ENCODE measurements at regions not wholly inside any gene's neighbourhood (a gene's known extent, or its start where the extent isn't known, plus 50 kb on each side); places are given as distances from the start of the nearest gene placed in this dataset.

- DNase-seq = no peak
Observed at GRCh38 chr22:47801541-47802245, 1039.2 kb downstream of the TBC1D22A start.

DNA sequence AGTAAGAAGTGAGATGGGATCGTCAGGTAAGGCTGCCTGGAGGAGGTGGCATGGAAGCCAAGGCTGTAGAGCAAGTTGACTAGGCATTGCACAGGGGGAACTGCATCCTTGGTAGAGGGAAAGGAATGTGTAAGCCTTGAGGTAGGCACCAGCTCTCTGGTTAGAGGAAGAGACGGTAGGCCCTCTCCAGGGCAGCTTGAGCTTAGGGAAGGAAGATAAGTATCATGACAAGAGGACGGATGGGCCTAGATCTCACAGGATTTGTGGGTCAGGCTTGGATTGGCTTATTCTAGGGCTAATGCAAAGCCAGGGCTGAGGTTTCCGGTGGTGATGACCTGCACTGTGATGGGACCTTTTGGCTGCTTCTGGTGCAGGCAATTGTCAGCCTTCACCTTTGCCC lies 1035.8 kb downstream of the TBC1D22A start:
- DNase-seq = no peak

DNA sequence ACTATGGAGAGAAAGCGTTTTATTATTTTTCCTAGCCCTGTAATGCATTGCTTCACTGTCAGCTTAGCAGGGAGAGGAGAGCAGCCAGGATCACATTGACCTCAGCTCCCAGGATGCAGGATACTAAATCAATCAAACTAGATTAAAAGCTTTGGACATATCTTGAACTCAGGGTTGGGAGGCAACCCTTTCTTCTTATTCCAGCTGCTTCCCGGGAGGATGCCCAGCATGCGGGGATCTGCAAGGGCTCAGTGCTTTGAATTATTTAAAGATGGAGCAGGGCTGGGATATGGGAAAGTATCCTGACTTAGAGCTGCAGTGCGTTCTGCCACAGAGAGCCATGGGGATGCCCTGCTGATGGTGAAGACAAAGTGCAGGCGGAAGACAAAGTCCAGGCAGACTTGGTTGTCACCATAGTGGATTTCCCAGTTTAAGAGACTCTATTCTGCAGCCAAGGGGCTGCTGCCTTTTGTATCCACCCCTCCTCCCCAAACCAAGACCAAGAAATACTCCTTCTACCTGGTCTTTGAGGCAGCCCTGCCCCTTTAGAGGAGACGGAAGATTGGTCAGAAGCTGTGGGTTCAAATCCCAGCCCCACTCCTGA lies 1035.0 kb downstream of the TBC1D22A start:
- DNase-seq = no peak

- no peak for DNase-seq
Observed at GRCh38 chr22:47796128-47796908, 1033.9 kb downstream of the TBC1D22A start.

DNA sequence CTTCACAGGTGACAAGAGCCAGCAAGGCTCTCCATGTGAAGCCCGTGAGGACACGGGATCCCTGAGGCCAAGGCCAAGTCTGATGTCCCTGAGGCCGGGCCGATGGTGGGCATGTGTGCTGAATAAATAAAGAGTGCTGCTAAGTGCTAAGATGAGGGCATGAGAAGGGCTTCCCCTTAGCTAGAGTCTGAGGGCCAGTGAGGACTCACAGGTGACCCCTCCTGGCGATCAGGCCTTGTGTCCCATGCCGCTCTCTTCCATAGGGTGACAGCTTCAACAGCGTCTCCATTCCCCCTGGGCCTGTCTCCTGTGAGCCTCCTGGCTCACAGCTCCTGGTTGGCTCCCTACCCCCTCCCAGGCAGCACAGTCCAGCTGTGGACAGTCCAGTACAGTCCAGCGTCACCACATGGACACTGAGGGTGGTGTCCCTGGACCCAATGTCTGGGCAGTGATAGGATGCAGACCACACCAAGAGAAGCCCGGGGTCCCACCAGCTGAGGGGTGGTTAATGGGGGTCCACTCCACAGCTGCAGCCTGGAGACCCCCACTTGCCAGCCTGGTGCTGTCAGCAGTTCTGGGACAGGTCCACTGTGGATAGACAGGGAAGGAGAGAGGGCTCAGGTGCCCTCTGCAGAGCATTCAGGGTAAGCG lies 1033.2 kb downstream of the TBC1D22A start:
- DNase-seq = no peak

- DNase-seq = no peak
Observed at GRCh38 chr22:47794851-47795250, 1032.4 kb downstream of the TBC1D22A start.

DNA sequence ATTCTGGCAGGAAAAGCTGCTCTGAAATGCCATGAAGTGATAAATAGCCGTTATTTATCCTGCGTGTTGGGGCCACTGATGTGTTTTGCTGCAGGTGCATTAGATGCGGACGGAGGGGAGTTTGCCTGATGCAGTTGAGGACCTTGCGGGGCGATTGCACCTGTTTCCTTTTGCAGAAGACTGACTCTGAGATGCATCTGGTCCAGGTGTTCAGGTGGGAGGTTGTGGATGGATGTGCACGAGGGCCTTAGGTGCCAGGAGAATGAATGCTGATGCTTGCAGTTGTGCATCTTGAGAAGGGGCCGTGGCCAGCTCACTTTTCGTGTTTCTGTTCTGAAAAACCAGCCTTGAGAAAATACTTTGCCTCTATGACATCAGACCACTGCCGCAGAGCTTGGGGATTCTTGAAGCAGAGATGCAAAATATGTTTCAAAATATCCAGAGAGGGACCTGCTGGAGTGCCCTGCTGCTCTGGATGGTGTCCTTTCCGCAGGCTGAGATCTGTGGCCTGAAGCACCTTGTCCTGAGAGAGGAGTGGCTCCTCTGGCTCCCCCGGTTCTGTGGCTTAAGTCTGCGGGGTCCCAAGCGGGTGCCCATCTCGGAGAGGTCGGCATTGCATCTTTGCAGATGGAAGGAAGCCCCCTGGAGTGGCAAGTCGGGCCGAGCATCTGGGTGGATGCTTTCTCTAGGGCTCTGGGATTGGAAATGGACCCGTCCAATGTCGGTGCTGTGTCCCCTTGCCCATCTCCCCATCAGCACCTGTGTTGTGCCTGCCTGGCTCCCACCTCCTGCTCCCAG lies 1031.1 kb downstream of the TBC1D22A start:
- no peak for DNase-seq

DNA sequence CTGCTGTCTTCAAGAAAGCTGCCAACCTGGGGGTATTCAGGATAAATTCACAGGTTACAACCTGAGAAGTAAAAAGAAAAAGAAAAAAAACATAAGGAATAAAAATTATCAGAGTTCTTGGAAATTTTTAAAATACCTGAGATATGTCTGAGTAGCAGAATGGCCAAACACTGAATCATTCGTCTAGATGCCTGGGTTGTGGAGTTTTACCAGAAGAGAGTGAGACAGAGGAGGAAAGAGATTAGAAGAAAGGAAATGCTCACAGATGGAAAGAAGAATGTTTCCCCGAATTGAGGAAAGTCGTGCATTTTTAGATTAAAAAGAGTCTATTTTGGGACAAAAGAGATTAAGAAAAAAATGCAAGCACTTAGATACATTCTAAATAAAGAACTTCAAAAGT lies 1026.7 kb downstream of the TBC1D22A start:
- no peak for DNase-seq

- no peak for DNase-seq
Observed at GRCh38 chr22:47788461-47788860, 1026.0 kb downstream of the TBC1D22A start.

- no peak for DNase-seq
Observed at GRCh38 chr22:47787501-47788227, 1025.2 kb downstream of the TBC1D22A start.

GRCh38 chr22:47786650-47787290 lies 1024.3 kb downstream of the TBC1D22A start:
- DNase-seq = no peak

DNA sequence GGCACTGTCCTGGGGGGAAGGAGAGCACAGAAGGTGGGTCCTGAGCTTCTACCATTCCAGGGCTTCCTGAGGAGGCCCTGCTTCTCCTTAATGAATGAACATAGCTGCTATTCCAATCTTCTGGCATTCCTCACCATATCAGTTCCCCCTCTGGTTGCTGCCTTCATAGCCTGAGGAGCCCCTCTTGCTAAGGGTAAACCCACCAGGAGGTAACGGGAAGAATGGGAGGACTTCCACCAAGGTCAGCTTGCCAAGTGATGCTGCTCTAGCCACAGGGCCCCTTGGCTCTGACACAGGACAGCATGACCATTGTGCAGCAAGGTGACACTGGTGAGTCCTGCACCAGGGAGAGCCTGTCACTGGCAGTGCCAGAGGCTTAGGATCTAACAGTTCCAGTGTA lies 1022.5 kb downstream of the TBC1D22A start:
- DNase-seq = no peak

- no peak for DNase-seq
Observed at GRCh38 chr22:47784367-47784983, 1022.0 kb downstream of the TBC1D22A start.

DNA sequence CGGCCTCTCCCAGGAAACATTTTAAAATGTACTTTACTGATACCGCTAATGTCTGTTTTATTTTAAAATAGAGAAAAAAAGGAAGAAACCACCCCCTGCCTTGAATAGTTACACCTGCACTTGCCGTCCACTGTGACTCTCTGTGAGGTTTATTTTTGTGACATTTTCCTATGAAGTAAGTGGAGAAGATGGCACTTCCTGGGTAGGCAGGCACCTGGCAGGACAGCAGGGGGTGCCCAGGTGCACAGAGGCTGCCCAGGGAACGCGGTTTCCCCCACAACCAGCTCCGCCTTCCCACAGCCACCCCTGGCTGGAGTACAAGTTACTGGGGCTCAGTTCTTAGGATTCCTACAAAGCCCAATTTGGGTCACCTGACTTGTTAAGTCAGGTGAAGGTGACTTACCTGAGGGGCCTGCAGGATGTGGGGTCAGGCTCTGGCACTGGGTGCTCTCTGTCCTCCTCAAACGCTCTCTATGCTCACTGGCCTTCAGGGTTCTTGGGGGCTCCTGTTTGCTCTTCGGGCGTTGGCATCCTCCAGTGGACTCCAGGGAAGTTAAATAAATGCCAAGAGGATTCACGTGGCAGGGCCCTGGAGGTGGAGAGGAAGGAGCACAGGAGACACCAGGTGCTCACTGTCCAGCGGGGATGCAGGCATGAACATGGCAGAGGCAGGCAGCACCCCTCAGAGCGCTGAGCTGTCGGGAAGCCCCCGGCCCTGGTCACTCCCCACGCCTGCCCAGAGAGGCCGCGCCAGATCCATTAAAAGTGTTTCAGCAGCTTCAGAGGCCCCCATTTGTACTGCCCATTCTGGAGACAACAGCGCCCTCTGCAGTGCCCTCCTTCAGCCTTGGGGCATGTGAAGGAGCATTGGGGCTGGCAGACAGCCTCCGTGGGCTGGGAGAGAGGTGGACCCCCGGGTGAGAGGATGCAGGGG lies 1021.2 kb downstream of the TBC1D22A start:
- no peak for DNase-seq

DNA sequence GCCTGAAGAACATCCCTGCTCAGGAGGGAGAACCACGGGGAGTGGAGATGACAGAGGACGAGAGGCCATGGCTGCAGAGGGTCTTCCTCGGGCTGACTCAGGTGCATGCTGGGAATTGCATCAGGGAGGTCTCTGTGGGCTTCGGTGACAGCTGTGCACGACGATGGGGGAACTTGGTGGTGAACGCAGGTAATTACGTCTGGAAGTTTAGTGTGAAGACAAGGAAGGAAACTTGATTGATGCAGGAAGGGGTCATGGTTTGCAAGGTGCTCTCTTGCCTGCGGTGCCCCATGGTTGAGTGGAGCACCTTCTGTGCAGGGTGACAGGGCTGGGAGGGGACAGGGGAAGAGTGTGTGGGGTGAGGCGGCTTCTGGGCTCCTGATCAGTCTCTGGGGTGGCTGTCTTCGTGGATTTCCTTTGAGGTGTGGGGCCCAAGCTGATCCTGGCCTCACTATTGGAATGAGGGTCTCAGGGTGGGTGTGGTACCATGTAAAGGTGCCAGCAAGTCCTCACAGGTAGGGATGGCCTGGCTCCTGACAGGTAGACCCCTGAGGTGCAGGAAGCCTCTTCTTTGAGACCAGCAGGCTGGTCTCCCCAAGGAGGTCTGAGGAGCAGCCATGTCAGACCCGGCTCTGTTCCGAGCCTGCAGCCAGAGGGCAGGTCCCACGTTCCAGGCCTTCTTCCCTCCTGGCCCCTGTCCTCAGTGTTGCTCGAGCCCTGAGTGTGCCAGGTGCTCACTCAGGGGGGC lies 1020.1 kb downstream of the TBC1D22A start:
- no peak for DNase-seq

GRCh38 chr22:47781427-47782111 lies 1019.1 kb downstream of the TBC1D22A start:
- no peak for DNase-seq

DNA sequence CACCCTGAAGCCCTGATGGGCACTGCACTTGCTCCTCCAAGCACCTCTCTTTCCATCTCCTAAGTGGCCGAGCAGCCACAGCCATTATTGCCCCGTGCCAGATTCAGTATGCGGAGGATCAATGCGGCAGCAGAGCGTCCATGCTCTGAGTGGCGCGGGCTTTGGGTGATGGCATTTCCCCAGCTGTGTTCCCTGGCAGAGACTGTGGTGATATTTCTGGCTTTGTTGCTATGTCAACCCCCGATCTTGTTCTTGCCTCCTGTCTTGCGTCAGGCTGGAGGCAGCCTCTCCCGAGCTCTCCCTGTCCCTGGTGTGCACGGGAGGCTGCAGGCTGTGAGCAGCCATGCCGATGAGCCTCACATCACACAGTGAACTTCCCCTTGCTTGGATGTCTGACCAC lies 1018.6 kb downstream of the TBC1D22A start:
- no peak for DNase-seq

DNA sequence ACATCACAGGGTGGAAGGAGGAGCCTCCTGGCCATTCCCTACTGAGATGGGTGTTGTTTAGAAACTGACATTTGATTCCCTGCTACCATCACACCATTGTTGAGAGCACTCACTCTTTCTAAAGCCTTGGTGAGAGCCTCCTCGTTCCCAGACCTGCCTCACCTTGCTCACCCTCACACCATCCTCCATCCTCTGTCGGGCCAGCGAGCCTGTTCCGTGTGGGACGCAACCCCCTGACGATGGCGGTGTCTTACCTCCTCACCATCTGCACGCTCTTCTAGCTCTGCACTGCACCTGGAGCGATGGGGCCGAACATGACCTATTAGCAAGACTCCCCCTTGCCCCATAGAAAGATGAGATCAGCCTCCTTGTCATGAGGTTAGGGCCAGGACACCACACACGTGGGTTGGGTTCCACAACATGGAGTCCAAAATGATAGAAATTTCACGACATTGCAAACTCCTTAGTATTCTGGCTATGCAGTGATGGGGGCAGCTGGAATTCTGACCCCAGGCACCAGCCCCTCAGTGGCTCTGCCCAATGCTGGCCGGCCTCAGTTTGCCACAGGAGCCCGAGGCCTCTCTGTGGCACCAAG lies 1017.9 kb downstream of the TBC1D22A start:
- DNase-seq = no peak

All from stimulated activated CD4-positive, alpha-beta T cell treated with anti-CD3 and anti-CD28 coated beads, Interleukin-4, amount 100 ng/mL, for 24 hours (primary cell).